GM20000 (cell line): ENCODE measurements at regions not wholly inside any gene's neighbourhood (a gene's known extent, or its start where the extent isn't known, plus 50 kb on each side); places are given as distances from the start of the nearest gene placed in this dataset.

Experiments used
- DNase-seq: peaks from one replicate; pipeline ENCODE4 v3.0.0; 2012; ENCODE audit warnings: low spot score
- TF ChIP-seq, protein P1 (sequence below): IDR thresholded peaks from 2 replicates; pipeline ENCODE4 v1.5.1; 2012; ENCODE audit warnings: mild to moderate bottlenecking, control low read depth; ENCODE audit errors: extremely low read depth, missing control alignments

DNA sequence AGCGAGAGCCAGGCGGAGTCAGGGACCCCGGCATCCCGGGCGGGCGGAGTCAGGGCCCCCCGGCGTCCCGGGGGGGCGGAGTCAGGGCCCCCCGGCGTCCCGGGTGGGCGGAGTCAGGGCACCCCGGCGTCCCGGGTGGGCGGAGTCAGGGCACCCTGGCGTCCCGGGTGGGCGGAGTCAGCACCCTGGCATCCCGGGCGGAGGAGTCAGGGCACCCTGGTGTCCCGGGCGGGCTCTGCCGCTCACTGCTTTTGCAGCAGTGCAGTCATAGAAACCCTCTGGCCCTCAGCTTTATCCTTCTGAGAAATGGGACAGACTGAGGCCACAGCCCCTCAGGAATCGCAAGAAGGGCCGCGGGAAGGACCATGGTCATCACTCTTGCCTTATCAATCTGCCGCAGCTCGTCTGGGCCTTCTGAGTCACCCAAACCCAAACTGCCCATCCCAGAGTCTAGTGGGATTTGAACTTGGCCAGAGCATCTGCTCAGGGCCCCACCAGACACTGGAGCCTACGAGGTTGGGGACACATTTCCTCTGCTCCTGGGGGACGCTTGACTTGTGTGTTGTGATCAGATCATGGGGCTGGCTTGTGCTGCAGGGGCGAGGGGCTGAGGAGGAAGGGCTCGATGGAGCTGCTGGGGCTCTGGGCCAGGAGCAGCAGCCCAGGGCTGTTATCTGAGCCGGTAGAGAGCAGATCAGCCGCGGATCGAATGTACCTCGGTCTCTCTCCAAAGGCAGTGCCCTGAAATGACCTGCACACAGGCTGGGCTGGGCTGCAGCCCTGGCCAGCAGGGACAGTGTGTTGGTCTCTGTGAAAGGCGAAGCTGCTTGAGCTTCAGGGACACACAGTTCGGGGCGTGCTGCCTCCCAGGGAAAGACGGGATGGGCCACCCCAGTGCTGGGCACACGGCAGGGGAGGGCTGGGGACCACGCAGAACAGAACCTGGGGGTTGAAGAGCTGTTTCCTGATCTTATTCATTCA, 290.1 kb upstream of the HDAC4 start:
- no peak for DNase-seq
- TF ChIP-seq, protein P1, sequence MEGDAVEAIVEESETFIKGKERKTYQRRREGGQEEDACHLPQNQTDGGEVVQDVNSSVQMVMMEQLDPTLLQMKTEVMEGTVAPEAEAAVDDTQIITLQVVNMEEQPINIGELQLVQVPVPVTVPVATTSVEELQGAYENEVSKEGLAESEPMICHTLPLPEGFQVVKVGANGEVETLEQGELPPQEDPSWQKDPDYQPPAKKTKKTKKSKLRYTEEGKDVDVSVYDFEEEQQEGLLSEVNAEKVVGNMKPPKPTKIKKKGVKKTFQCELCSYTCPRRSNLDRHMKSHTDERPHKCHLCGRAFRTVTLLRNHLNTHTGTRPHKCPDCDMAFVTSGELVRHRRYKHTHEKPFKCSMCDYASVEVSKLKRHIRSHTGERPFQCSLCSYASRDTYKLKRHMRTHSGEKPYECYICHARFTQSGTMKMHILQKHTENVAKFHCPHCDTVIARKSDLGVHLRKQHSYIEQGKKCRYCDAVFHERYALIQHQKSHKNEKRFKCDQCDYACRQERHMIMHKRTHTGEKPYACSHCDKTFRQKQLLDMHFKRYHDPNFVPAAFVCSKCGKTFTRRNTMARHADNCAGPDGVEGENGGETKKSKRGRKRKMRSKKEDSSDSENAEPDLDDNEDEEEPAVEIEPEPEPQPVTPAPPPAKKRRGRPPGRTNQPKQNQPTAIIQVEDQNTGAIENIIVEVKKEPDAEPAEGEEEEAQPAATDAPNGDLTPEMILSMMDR, result no peak

DNA sequence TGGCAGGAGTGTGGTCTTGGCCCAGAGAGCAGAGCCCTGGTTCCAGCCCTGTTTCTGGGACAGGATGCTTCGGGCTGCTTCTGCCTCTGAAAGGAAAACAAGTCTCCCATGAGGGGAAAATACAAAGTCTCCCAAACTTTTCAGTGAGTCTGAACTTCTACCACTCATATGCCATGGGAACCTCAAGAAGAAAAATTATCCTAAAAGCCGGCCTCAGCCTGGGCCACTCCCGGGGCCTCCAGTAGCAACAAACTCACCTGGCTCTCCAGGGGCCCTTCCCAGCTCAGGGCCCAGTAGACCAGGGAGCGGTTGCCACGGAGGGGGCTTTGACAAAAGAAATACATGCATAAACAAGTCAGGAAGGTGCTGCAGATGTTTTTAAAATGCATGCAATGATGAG, 289.2 kb upstream of the HDAC4 start:
- DNase-seq, result no peak
- TF ChIP-seq, protein P1, result no peak

DNA sequence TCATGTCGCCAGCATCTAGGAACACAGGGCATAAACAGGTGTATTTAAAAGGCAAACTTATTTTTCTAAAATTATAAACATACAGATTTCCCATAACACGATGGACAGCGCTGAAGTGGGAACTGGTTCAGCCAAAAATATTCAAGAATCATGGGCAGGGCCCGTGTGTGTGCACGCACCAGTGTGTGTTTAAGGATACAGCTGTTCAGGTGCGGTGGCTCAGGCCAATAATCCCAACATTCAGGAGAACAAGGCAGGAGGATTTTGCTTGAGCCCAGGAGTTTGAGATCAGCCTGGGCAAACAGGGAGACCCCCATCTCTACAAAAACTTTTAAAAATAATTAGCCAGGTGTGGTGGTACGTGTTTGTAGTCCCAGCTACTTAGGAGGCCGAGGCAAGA, 288.6 kb upstream of the HDAC4 start:
- TF ChIP-seq, protein P1, result no peak
- no peak for DNase-seq

DNA sequence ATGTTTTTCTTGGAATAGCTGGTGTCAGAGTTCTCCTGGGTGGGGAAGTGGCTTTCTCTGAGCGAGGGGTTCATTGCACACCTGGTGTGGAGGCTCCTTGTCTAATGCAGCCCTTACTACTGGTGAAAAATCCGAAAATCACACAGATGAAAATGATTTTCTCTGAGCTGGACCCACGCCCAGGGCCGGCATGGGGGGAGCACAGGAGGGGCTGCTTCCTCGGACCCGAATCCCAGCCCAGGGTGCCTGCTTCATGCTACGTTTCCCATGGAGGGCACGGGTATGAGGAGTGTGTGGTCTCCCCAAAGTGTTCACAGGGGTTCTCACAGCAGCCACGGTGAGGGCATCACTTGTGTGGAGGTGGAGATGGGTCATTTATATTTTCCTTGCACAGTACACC, 288.0 kb upstream of the HDAC4 start:
- DNase-seq, result no peak
- TF ChIP-seq, protein P1, result no peak

DNA sequence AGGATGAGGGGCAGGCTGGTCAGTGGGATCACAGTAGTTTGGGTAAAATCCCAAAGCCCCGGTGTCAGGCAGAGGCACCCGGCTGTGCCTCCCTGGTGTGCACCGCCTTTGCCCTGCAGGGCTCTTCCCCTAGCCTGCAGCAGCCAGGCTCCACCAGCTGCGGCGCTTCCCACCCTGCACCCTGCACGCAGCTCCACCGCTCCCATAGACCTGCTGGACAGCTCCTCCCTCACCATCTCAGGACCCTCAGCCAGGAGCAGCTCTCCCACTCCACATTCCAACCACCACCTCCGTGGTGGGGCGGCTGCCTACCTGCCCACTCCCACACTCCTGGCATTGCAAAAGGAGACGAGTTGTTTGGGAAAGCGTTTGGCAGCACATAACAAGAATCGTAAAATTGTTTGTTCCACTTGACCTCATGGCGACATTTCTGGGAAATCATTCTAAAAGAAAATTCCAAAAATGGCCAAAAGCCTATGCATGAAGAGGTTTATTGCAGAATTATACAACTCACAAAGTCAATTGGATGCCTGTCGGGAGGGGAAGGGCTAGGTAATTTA, 287.4 kb upstream of the HDAC4 start:
- DNase-seq, result no peak
- TF ChIP-seq, protein P1, result no peak

DNA sequence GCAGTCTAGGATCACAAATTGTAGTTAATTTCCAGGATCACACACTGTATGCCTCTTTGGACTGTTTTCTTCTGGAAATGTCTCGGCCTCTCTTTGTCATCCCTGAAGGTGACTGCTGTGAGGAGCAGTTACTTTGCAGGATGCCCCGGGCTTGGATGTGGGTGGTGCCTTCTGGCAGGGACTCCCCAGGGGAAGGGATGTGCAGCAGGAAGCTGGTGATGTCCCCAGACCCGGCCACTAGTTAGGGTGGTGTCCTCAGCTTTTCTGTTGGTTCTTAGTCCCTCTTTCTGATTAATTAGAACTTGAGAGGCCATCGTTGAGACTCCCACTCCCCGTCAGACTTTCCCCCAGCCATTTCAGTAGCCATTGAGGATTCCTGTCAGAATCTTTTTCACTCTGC, 286.6 kb upstream of the HDAC4 start:
- TF ChIP-seq, protein P1, result no peak
- no peak for DNase-seq

DNA sequence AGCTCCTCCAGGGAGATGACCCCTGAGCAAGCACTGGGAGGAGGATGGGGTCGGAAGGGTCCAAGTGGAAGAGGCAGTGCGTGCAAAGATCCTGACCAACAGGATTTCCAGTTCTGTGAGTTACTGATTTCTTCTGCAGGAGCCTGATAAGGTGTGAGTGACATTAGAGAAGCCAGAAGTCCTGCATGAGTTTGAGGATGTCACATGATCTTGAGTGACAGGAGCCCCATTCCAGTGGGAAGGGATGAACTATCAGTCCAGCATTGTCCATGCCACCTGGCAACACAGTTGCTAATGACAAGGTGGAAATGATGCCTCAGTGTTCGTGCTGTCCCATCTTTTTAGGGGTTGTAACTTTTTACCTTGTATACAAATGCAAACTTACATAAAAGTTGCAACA, 285.1 kb upstream of the HDAC4 start:
- TF ChIP-seq, protein P1, result no peak
- no peak for DNase-seq
